ENCODE measurements at regions not wholly inside any gene's neighbourhood (a gene's known extent, or its start where the extent isn't known, plus 50 kb on each side); places are given as distances from the start of the nearest gene placed in this dataset.
"Not testable (repeated sequence)": the region's sequence is repeated elsewhere in the genome, so short reads cannot be mapped to it uniquely, and the experiment has no call there.

- TF ChIP-seq, protein P1, sequence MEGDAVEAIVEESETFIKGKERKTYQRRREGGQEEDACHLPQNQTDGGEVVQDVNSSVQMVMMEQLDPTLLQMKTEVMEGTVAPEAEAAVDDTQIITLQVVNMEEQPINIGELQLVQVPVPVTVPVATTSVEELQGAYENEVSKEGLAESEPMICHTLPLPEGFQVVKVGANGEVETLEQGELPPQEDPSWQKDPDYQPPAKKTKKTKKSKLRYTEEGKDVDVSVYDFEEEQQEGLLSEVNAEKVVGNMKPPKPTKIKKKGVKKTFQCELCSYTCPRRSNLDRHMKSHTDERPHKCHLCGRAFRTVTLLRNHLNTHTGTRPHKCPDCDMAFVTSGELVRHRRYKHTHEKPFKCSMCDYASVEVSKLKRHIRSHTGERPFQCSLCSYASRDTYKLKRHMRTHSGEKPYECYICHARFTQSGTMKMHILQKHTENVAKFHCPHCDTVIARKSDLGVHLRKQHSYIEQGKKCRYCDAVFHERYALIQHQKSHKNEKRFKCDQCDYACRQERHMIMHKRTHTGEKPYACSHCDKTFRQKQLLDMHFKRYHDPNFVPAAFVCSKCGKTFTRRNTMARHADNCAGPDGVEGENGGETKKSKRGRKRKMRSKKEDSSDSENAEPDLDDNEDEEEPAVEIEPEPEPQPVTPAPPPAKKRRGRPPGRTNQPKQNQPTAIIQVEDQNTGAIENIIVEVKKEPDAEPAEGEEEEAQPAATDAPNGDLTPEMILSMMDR (conservative IDR thresholded peaks at IDR 0.05; ENCODE audit: low read length): no peak
- H3K4me3 ChIP-seq (ENCODE audit: low read length): no peak overlapping the region
- DNase-seq (ENCODE audit: low read depth): no peak
These were observed 475.3 kb upstream of the TRPC7 start for GRCh38 chr5:136840601-136841000.

DNA sequence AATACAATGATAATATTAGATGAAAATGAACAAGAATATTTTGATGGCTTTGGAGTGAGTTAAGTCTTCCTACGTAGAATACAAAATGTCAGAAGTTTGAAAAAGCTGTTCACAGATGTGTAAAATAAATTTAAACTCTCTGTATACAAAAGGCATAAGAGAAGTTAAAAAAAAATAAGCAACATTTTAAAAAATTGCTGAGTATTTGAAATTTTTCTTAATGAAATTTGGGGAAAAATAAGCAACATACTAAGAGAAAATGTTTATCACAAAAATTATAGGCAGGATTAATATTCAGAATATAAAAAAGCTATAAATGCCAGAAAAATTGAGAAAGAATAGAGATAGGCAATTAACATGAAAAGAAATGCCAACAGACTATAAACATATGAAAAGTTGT lies 470.7 kb upstream of the TRPC7 start:
- TF ChIP-seq, protein P1 (conservative IDR thresholded peaks at IDR 0.05; ENCODE audit: low read length): no peak
- no peak overlapping the region for H3K4me3 ChIP-seq (ENCODE audit: low read length)
- no peak for DNase-seq (ENCODE audit: low read depth)

- TF ChIP-seq, protein P1 (conservative IDR thresholded peaks at IDR 0.05; ENCODE audit: low read length): no peak
- DNase-seq (ENCODE audit: low read depth): no peak
- no peak overlapping the region for H3K4me3 ChIP-seq (ENCODE audit: low read length)
These were observed 455.5 kb upstream of the TRPC7 start for GRCh38 chr5:136820848-136821247.

GRCh38 chr5:136819526-136820302 lies 454.4 kb upstream of the TRPC7 start:
- DNase-seq (ENCODE audit: low read depth): no peak
- H3K4me3 ChIP-seq (ENCODE audit: low read length): no peak overlapping the region
- TF ChIP-seq, protein P1 (conservative IDR thresholded peaks at IDR 0.05; ENCODE audit: low read length): no peak

GRCh38 chr5:136816327-136816726 lies 451.0 kb upstream of the TRPC7 start:
- no peak overlapping the region for H3K4me3 ChIP-seq (ENCODE audit: low read length)
- no peak for DNase-seq (ENCODE audit: low read depth)
- TF ChIP-seq, protein P1 (conservative IDR thresholded peaks at IDR 0.05; ENCODE audit: low read length): no peak

GRCh38 chr5:136814619-136815378 lies 449.5 kb upstream of the TRPC7 start:
- peak; percentile 77 for DNase-seq (ENCODE audit: low read depth)
- TF ChIP-seq, protein P1 (conservative IDR thresholded peaks at IDR 0.05; ENCODE audit: low read length): no peak

GRCh38 chr5:136812270-136812669 lies 446.9 kb upstream of the TRPC7 start:
- DNase-seq (ENCODE audit: low read depth); H3K4me3 ChIP-seq (ENCODE audit: low read length): not testable (repeated sequence)

More at GRCh38 chr5:136814619-136815378, 449.5 kb upstream of the TRPC7 start:
- no peak overlapping the region for H3K4me3 ChIP-seq (ENCODE audit: low read length)

All from AG10803 (cell line).